ENCODE measurements at regions not wholly inside any gene's neighbourhood (a gene's known extent, or its start where the extent isn't known, plus 50 kb on each side); places are given as distances from the start of the nearest gene placed in this dataset.

- TF ChIP-seq POLR2A (IDR thresholded peaks at IDR 0.05; ENCODE audit: low read depth, low read length) (no peak), POLR2AphosphoS5 (IDR thresholded peaks at IDR 0.05; ENCODE audit: low read depth, low read length) (no peak)
Measured at GRCh38 chr6:167691533-167692312, 135.0 kb upstream of the AFDN start.
